ENCODE measurements at regions not wholly inside any gene's neighbourhood (a gene's known extent, or its start where the extent isn't known, plus 50 kb on each side); places are given as distances from the start of the nearest gene placed in this dataset.
"Not testable (repeated sequence)": the region's sequence is repeated elsewhere in the genome, so short reads cannot be mapped to it uniquely, and the experiment has no call there.

DNA sequence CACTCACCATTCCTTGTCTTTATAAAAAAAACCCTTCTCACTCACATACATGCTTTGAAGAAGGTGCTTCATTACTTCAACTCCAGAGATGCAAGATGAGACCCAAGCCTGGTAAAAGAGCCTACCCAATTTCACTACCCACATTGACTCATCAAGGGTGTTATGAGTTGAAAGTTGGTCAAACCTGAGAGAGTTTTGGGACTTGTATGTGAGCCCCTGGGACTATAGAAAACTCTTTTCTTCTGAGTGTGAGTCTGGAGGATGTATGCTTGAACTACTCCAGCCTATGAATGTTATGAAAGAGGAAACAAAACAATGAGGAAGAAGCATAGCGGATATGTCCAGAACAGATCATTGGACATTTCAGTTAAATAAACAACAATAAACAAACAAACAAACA lies 106.5 kb upstream of the SATB1 start:
- no peak overlapping the region for H3K4me3 ChIP-seq
- no peak overlapping the region for H3K27ac ChIP-seq

- Histone ChIP-seq H3K4me3 (no peak overlapping the region), H3K27ac (no peak overlapping the region)
Measured at GRCh38 chr3:18529631-18530030, 104.5 kb upstream of the SATB1 start.

DNA sequence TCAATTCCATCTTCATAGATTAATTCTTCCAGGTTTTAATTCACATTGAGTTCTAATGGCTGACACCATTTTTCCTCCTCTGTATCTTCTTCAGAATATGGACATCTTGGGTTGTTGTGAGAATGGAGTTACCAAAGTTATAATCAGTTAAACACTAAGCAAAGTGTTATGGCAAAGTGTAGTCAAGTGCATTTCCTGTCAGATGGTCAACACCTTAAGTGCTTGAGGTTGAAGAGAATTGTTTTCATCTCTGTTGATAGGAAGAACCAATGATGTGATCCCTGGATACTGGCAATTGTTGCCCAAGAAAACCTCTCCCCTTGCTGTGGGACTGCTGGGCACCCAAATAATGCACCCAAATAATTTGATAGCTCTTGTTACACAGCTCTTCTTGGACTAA lies 102.6 kb upstream of the SATB1 start:
- Histone ChIP-seq H3K4me3 (no peak overlapping the region), H3K27ac (no peak overlapping the region)

- no peak overlapping the region for H3K4me3 ChIP-seq
- H3K27ac ChIP-seq = no peak overlapping the region
Measured at GRCh38 chr3:18526667-18527066, 101.5 kb upstream of the SATB1 start.

- H3K4me3 ChIP-seq = peak overlapping the region in 1 of 7 experiments; percentile 25
- H3K27ac ChIP-seq = not testable (repeated sequence)
Measured at GRCh38 chr3:18516170-18516569, 91.0 kb upstream of the SATB1 start.

DNA sequence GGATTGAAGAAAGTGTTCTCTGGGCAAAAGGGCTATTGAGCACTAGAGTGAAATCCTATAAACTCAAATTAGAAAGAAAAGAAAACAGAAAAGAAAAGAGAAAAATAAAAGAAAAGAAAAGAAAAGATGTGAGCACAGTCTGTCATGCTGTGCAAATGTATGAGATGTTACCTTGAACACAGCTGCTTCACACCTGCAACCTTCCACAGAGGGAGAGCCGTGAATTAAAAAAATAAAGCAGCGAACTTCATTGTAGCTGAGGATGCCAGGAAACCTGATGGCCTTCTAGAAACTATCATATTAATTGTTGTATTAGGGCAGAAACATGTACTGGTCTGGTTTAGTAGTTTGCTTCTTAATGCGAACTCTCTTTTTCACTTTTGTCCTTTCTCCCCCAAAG lies 88.0 kb upstream of the SATB1 start:
- no peak overlapping the region for H3K4me3 ChIP-seq
- no peak overlapping the region for H3K27ac ChIP-seq

- H3K27ac ChIP-seq = no peak overlapping the region
Measured at GRCh38 chr3:18512007-18512406, 86.9 kb upstream of the SATB1 start.

DNA sequence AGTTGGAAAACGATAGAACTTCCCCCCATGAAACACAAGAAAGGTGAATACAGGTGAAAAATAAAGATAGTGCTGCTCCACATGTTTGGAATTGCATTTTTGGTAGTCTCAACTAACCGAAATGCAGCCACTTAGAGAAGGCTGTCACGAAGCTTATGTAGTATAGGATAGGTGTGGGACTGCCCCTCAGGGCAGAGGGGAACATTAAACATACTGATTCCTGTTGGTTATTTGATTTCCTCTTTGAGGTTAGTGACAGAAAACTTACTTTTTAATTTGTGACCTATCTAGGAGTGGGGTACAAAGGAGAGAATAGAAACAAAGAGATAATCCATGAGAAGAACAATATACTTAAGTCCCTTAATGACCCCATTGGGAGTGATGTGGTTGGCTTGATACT lies 85.8 kb upstream of the SATB1 start:
- Histone ChIP-seq H3K27ac (no peak overlapping the region), H3K4me3 (no peak overlapping the region)

More at GRCh38 chr3:18512007-18512406, 86.9 kb upstream of the SATB1 start:
- H3K4me3 ChIP-seq = no peak overlapping the region

DNA sequence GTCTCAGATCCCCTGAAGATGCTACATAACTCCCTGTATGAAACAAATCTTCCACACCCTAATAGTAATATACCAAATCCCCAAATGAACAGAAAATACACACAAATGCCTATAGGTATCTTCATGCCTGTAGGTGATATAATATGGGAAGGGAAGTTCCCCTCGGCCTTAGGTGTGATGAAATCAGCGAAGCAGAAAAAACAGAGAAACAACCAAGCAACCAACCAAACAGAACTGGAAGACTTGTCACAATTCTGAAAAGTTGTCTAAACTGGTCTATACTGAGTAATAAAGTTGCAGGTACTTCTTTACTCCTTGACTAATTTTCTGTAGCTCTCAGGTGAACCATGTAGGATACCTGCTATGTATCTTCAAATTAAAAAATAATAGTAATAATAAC lies 82.2 kb upstream of the SATB1 start:
- Histone ChIP-seq H3K27ac (no peak overlapping the region), H3K4me3 (no peak overlapping the region)

DNA sequence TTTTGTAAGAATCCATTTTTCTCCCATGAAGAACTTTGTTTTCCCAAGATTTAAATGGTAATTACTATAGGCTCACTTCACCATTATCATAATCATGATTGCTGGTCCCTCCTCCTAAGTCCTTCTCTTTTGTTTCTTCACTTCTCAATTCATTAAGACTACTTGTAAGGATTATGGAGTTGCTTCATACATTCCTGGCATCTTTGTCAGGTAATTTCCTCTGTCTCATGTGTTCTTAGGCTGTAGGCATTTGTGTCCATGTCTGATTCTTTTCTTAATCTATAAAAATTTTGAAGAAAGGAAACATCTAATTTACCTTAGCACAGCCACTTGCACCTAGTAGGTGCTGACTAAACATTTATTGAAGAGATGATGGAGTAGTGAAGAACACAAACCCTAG lies 79.9 kb upstream of the SATB1 start:
- no peak overlapping the region for H3K4me3 ChIP-seq
- H3K27ac ChIP-seq = no peak overlapping the region

- no peak overlapping the region for H3K27ac ChIP-seq
- H3K4me3 ChIP-seq = no peak overlapping the region
Measured at GRCh38 chr3:18501679-18502343, 76.7 kb upstream of the SATB1 start.

GRCh38 chr3:18500322-18500721 lies 75.2 kb upstream of the SATB1 start:
- Histone ChIP-seq H3K4me3 (no peak overlapping the region), H3K27ac (no peak overlapping the region)

DNA sequence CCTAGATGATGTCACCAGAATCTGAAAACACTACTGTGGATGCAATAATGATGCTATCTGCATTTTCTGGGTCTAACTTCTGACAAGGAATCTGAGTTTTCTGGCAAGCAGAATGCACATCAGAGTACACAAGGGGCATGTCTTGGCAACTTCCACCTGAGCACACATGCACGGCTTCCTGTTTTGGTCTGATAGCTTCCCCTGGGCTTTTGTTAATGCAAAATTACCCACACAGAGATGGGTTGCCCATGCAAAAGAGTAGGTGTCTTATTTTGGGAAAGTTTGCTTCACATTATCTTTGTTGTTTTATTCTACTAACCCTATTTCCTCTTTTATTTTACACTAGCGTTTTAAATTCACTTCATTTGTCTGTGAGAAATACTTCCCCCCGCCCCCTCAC lies 74.2 kb upstream of the SATB1 start:
- Histone ChIP-seq H3K27ac (peak overlapping the region in 1 of 21 experiments; percentile 8), H3K4me3 (no peak overlapping the region)

DNA sequence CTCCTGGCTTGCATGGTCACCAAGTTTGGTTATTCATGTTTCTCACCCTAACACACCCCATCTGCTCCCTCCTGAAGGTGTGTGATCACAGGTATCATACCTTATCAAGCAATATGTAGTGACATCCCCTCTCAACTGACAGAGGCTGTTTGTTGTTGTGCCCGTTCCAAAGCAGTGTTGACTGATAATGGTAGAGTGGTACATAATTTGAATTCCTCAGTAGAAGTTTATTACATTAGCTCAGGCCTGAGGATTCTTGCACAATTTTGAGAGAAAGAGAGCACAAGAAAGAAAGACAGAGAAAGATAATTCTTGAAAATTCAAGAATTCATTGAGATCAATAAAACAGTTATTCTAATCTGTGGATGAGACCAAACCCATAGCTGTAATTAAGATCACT lies 69.1 kb upstream of the SATB1 start:
- Histone ChIP-seq H3K4me3 (no peak overlapping the region), H3K27ac (no peak overlapping the region)

DNA sequence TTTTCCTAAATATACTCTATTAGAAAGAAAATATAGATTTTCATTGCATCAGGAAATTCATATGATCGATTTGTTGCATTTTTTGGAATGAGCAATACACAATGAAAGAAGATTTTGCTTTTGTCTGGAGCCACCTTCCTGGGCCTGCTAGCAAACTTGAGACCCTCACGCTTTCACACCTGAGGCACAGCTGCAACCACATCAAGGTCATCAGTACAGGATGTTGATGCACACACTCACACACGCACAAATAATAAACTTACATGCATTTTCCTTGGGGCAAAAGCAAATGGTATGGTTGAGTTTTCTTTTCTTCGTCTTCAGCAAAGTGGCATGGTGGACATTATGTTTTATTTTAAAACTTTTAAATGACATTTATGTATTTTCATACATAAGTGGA lies 64.8 kb upstream of the SATB1 start:
- Histone ChIP-seq H3K4me3 (no peak overlapping the region), H3K27ac (no peak overlapping the region)

- Histone ChIP-seq H3K4me3 (no peak overlapping the region), H3K27ac (no peak overlapping the region)
Measured at GRCh38 chr3:18483226-18483625, 58.1 kb upstream of the SATB1 start.

DNA sequence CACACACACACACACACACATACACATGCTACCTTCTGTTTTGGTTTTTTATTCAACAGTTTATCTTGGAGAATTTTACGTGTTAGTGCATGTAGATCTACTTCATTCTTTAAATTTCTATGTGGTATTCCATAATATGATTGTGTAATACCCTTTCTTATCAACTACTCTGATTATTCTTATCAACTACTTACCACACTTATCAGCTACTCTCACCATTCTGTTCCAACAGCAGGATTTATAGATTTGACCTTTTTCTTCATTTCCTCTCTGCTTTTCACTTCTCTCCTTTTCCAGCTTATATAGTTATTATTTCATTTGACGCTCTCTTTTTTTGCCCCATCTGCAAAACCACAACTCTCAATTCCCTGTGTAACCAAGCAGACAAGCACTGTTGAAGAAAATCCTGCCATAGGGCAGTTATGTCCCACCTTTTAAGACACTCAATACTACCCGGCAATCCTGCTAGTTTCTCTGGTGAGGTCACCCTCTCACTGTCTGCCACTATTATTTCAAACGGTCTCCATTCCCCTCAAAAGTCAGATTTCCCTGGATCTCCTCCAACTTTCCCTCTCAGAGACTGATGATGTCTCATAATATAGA lies 56.9 kb upstream of the SATB1 start:
- H3K27ac ChIP-seq = no peak overlapping the region

DNA sequence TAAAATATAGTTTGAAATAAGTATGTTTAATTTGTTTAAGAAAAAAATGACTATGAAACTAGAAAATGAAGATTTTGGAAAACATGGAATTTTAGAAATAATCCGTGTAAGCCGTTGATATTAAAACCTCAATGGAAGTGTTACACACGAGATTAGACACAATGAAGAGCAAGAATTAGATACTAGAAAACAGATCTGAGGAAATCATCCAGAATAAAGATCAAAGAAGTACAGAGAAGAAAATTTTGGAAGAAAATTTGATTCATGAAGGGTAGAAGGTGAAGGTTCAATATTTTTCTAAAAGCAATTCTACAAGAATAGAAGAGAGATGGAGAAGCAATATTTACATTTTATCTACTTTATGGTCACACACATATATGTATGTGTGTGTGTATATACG lies 52.5 kb upstream of the SATB1 start:
- H3K27ac ChIP-seq = no peak overlapping the region
- H3K4me3 ChIP-seq = no peak overlapping the region

More for the DNA sequence above, 56.9 kb upstream of the SATB1 start:
- no peak overlapping the region for H3K4me3 ChIP-seq
